ENCODE measurements at regions not wholly inside any gene's neighbourhood (a gene's known extent, or its start where the extent isn't known, plus 50 kb on each side); places are given as distances from the start of the nearest gene placed in this dataset.
"Not testable (repeated sequence)": the region's sequence is repeated elsewhere in the genome, so short reads cannot be mapped to it uniquely, and the experiment has no call there.

DNA sequence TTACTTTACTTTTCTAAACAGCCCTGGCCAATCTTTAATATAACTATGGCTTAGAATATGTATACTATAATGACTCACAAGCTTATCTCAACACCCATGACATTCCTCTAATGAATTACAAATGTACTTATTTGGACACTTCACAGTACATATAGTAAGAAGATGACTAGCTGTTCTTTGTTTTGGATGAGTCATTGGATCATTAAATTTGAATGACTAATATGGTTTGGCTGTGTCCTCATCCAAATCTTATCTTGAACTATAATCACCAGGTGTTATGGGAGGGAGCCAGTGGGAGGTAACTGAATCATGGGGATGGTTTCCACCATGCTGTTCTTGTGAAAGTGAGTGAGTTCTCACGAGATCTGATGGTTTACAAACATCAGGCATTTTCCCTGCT lies 807.5 kb upstream of the SORCS1 start:
- Histone ChIP-seq H3K27ac (ENCODE audit: insufficient read depth in 1 of 2, low read depth in 1 of 2, low read length in 2 of 2, poor library complexity in 1 of 2, severe bottlenecking in 2 of 2) (no peak overlapping the region), H3K4me1 (ENCODE audit: control extremely low read depth in 1 of 4, control insufficient read depth in 4 of 4, insufficient read depth in 4 of 4, low read length in 3 of 4) (no peaks in the 10 kb centered on the region), H3K36me3 (ENCODE audit: control insufficient read depth in 4 of 4, insufficient read depth in 4 of 4, low read length in 3 of 4) (no peaks in the 10 kb centered on the region), H3K9me3 (ENCODE audit: control extremely low read depth in 1 of 5, control insufficient read depth in 4 of 5, insufficient read depth in 2 of 5, low read depth in 1 of 5, low read length in 4 of 5) (peaks cover 0 to 3% (median 0%) of the 10 kb centered on the region in 5 experiments), H3K27me3 (replicated peaks in 2 of 5; ENCODE audit: control insufficient read depth in 4 of 5, insufficient read depth in 5 of 5, low read length in 4 of 5) (no peaks in the 10 kb centered on the region), H3K4me3 (ENCODE audit: control insufficient read depth in 1 of 7, extremely low read depth in 1 of 7, insufficient read depth in 4 of 7, low read depth in 2 of 7, low read length in 6 of 7) (no peak overlapping the region)
- WGBS (ENCODE audit: insufficient coverage), result no CpG with 5 or more reads among the region's 1 CpG
- ChIA-PET CTCF (no interaction called here), POLR2A (no interaction called here)
- no peak for DNase-seq

DNA sequence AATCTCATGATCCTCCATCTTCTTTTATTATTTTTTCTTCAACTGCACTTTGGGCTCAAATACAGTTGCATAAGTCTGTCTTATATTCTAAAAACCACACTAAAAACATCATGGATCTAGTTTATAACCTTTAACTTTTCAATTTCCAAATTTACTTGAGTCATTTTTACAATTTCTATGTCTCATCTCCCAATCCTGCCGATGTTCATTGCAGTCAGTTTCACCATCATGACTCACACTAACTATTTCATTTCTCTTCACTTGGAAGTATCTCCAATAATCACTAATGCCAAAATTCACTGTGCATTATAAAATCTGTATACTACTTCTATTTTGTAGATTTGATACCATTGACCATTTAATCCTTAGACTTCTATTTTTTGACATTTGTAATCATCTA lies 806.9 kb upstream of the SORCS1 start:
- Histone ChIP-seq H3K27me3 (replicated peaks in 2 of 5; ENCODE audit: control insufficient read depth in 4 of 5, insufficient read depth in 5 of 5, low read length in 4 of 5) (no peaks in the 10 kb centered on the region), H3K4me1 (ENCODE audit: control extremely low read depth in 1 of 4, control insufficient read depth in 4 of 4, insufficient read depth in 4 of 4, low read length in 3 of 4) (no peaks in the 10 kb centered on the region), H3K4me3 (ENCODE audit: control insufficient read depth in 1 of 7, extremely low read depth in 1 of 7, insufficient read depth in 4 of 7, low read depth in 2 of 7, low read length in 6 of 7) (no peak overlapping the region), H3K36me3 (ENCODE audit: control insufficient read depth in 4 of 4, insufficient read depth in 4 of 4, low read length in 3 of 4) (no peaks in the 10 kb centered on the region), H3K9me3 (ENCODE audit: control extremely low read depth in 1 of 5, control insufficient read depth in 4 of 5, insufficient read depth in 2 of 5, low read depth in 1 of 5, low read length in 4 of 5) (peaks cover 0 to 3% (median 0%) of the 10 kb centered on the region in 5 experiments), H3K27ac (ENCODE audit: insufficient read depth in 1 of 2, low read depth in 1 of 2, low read length in 2 of 2, poor library complexity in 1 of 2, severe bottlenecking in 2 of 2) (no peak overlapping the region)
- ChIA-PET POLR2A (no interaction called here), CTCF (no interaction called here)
- WGBS (ENCODE audit: insufficient coverage), result 100% methylated on average over 1 of the region's 1 CpG
- no peak for DNase-seq

GRCh38 chr10:107970512-107970911 lies 806.0 kb upstream of the SORCS1 start:
- CTCF ChIA-PET, result no interaction called here
- WGBS (ENCODE audit: insufficient coverage), result 100% methylated on average over 1 of the region's 3 CpGs
- no peaks in the 10 kb centered on the region for H3K27me3 ChIP-seq (replicated peaks in 2 of 5; ENCODE audit: control insufficient read depth in 4 of 5, insufficient read depth in 5 of 5, low read length in 4 of 5)

DNA sequence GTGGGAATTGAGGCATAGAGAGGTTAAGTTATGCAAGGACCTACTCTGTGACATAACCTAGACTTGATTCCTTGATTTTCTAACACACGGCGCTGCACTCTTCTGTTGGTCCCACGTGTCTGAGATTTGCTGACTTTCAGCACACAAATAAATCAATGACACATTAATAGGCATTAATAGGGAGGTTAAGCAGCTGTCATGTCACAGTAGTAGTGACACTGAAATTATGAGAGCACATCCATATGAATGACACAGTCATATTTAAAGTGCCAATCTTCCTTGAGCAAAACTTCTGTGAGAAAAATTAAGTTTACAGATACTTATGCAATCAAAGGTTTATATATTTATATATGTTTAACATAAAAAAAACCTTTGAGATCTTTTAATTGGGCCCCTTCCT lies 805.4 kb upstream of the SORCS1 start:
- POLR2A ChIA-PET, result no interaction called here
- CTCF ChIA-PET, result no interaction called here
- H3K4me3 ChIP-seq (ENCODE audit: control insufficient read depth in 1 of 7, extremely low read depth in 1 of 7, insufficient read depth in 4 of 7, low read depth in 2 of 7, low read length in 6 of 7), result no peak overlapping the region
- no peaks in the 10 kb centered on the region for H3K36me3 ChIP-seq (ENCODE audit: control insufficient read depth in 4 of 4, insufficient read depth in 4 of 4, low read length in 3 of 4)
- no peaks in the 10 kb centered on the region for H3K9me3 ChIP-seq (ENCODE audit: control extremely low read depth in 1 of 5, control insufficient read depth in 4 of 5, insufficient read depth in 2 of 5, low read depth in 1 of 5, low read length in 4 of 5)
- no CpG with 5 or more reads among the region's 3 CpGs for WGBS (ENCODE audit: insufficient coverage)
- DNase-seq, result no peak
- no peaks in the 10 kb centered on the region for H3K4me1 ChIP-seq (ENCODE audit: control extremely low read depth in 1 of 4, control insufficient read depth in 4 of 4, insufficient read depth in 4 of 4, low read length in 3 of 4)
- no peaks in the 10 kb centered on the region for H3K27me3 ChIP-seq (replicated peaks in 2 of 5; ENCODE audit: control insufficient read depth in 4 of 5, insufficient read depth in 5 of 5, low read length in 4 of 5)
- no peak overlapping the region for H3K27ac ChIP-seq (ENCODE audit: insufficient read depth in 1 of 2, low read depth in 1 of 2, low read length in 2 of 2, poor library complexity in 1 of 2, severe bottlenecking in 2 of 2)

More at GRCh38 chr10:107970512-107970911, 806.0 kb upstream of the SORCS1 start:
- Histone ChIP-seq H3K9me3 (ENCODE audit: control extremely low read depth in 1 of 5, control insufficient read depth in 4 of 5, insufficient read depth in 2 of 5, low read depth in 1 of 5, low read length in 4 of 5) (peaks cover 0 to 3% (median 0%) of the 10 kb centered on the region in 5 experiments), H3K27ac (ENCODE audit: insufficient read depth in 1 of 2, low read depth in 1 of 2, low read length in 2 of 2, poor library complexity in 1 of 2, severe bottlenecking in 2 of 2) (no peak overlapping the region), H3K4me3 (ENCODE audit: control insufficient read depth in 1 of 7, extremely low read depth in 1 of 7, insufficient read depth in 4 of 7, low read depth in 2 of 7, low read length in 6 of 7) (no peak overlapping the region), H3K4me1 (ENCODE audit: control extremely low read depth in 1 of 4, control insufficient read depth in 4 of 4, insufficient read depth in 4 of 4, low read length in 3 of 4) (no peaks in the 10 kb centered on the region), H3K36me3 (ENCODE audit: control insufficient read depth in 4 of 4, insufficient read depth in 4 of 4, low read length in 3 of 4) (no peaks in the 10 kb centered on the region)
- no peak for DNase-seq
- POLR2A ChIA-PET, result no interaction called here

DNA sequence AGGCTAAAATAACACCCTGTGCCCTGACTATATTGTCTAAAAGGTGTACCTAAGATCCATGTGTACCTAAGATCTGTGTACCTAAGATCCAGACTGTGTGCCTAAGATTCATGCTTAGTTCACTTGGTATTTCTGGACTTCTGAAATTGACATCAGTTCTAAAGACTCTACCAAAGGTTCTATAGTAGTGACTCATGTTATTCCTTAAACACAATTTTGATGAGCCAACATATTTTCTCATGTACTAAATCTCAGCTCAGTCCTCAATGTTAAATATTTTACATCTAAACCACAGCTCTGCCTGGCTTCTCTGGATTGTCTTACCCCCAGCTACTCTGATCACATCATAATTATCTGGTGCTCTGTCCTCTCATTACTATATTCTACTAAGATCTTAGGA lies 802.3 kb upstream of the SORCS1 start:
- POLR2A ChIA-PET, result no interaction called here
- Histone ChIP-seq H3K27ac (ENCODE audit: insufficient read depth in 1 of 2, low read depth in 1 of 2, low read length in 2 of 2, poor library complexity in 1 of 2, severe bottlenecking in 2 of 2) (no peak overlapping the region), H3K27me3 (replicated peaks in 2 of 5; ENCODE audit: control insufficient read depth in 4 of 5, insufficient read depth in 5 of 5, low read length in 4 of 5) (no peaks in the 10 kb centered on the region), H3K4me1 (ENCODE audit: control extremely low read depth in 1 of 4, control insufficient read depth in 4 of 4, insufficient read depth in 4 of 4, low read length in 3 of 4) (no peaks in the 10 kb centered on the region), H3K9me3 (ENCODE audit: control extremely low read depth in 1 of 5, control insufficient read depth in 4 of 5, insufficient read depth in 2 of 5, low read depth in 1 of 5, low read length in 4 of 5) (no peaks in the 10 kb centered on the region), H3K4me3 (ENCODE audit: control insufficient read depth in 1 of 7, extremely low read depth in 1 of 7, insufficient read depth in 4 of 7, low read depth in 2 of 7, low read length in 6 of 7) (no peak overlapping the region), H3K36me3 (ENCODE audit: control insufficient read depth in 4 of 4, insufficient read depth in 4 of 4, low read length in 3 of 4) (no peaks in the 10 kb centered on the region)
- DNase-seq, result no peak
- CTCF ChIA-PET, result no interaction called here

DNA sequence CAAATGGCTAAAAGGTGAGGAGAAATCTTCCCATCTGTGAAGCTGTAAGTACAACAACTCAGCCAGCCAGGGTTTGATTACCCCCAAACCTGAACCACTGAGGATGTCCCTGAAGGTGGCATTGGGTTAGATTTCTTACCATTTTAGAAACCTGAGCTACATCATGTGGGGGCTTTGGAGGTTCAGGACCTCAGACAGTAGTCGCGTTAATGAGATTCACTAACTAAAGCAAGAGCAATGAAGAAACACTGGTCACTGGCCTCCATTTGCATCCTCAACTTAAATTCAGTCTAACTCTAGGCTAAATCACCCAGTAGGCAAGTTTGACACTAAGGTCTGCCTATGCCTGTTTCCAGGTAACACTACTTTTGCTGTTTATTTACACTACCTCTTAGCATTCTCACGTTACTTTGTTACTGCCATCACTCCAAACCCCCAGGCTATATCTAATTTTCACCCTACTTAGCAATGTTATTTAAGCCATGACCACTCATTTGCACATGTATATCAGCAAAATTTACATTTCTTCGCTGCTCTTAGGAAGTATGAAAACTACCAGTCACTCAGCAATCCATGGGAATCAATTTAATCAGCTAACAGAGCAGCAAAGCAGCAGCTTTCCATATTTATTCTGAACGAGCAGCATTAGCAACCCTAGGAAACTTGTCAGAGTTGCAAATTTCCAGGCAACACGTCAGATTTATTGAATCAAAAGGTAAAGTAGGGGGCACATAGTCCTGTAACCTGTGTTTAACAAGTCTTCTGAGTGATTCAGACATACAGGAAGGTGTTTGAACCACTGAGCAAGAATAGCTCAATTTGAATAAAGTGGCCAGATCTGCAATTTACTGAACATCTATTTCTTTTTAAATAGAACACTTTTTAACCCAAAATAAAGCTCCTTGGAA lies 788.4 kb upstream of the SORCS1 start:
- Histone ChIP-seq H3K9me3 (ENCODE audit: control extremely low read depth in 1 of 5, control insufficient read depth in 4 of 5, insufficient read depth in 2 of 5, low read depth in 1 of 5, low read length in 4 of 5) (no peaks in the 10 kb centered on the region), H3K36me3 (ENCODE audit: control insufficient read depth in 4 of 4, insufficient read depth in 4 of 4, low read length in 3 of 4) (no peaks in the 10 kb centered on the region), H3K4me3 (ENCODE audit: control insufficient read depth in 1 of 7, extremely low read depth in 1 of 7, insufficient read depth in 4 of 7, low read depth in 2 of 7, low read length in 6 of 7) (no peak overlapping the region), H3K27me3 (replicated peaks in 2 of 5; ENCODE audit: control insufficient read depth in 4 of 5, insufficient read depth in 5 of 5, low read length in 4 of 5) (no peaks in the 10 kb centered on the region), H3K27ac (ENCODE audit: insufficient read depth in 1 of 2, low read depth in 1 of 2, low read length in 2 of 2, poor library complexity in 1 of 2, severe bottlenecking in 2 of 2) (no peak overlapping the region), H3K4me1 (ENCODE audit: control extremely low read depth in 1 of 4, control insufficient read depth in 4 of 4, insufficient read depth in 4 of 4, low read length in 3 of 4) (no peaks in the 10 kb centered on the region)
- ChIA-PET CTCF (no interaction called here), POLR2A (interaction anchor here (0.6 kb wide), 1 partner anchor 19 kb away, joined by 3 read pairs; no protein-coding TSS in a partner anchor)
- DNase-seq, result no peak
- WGBS (ENCODE audit: insufficient coverage), result 68% methylated on average over 5 of the region's 6 CpGs

DNA sequence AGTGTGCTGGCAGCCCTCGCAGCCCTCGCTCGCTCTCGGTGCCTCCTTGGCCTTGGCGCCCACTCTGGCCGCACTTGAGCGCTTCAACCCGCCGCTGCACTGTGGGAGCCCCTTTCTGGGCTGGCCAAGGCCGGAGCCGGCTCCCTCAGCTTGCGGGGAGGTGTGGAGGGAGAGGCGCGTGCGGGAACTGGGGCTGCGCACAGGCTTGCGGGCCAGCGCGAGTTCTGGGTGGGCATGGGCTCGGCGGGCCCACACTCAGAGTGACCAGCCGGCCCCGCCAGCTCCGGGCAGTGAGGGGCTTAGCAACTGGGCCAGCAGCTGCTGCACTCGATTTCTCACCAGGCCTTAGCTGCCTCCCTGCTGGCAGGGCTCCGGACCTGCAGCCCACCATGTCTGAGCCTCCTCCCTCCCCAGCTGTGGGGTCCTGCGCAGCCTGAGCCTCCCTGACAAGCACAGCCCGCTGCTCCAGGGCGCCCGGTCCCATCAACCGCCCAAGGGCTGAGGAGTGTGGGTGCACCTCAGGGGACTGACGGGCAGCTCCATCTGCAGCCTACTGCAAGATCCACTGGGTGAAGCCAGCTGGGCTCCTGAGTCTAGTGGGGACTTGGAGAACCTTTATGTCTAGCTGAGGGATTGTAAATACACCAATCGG lies 786.0 kb upstream of the SORCS1 start:
- H3K27me3 ChIP-seq (replicated peaks in 2 of 5; ENCODE audit: control insufficient read depth in 4 of 5, insufficient read depth in 5 of 5, low read length in 4 of 5); H3K36me3 ChIP-seq (ENCODE audit: control insufficient read depth in 4 of 4, insufficient read depth in 4 of 4, low read length in 3 of 4); H3K4me3 ChIP-seq (ENCODE audit: control insufficient read depth in 1 of 7, extremely low read depth in 1 of 7, insufficient read depth in 4 of 7, low read depth in 2 of 7, low read length in 6 of 7); H3K9me3 ChIP-seq (ENCODE audit: control extremely low read depth in 1 of 5, control insufficient read depth in 4 of 5, insufficient read depth in 2 of 5, low read depth in 1 of 5, low read length in 4 of 5); DNase-seq; CTCF ChIA-PET; POLR2A ChIA-PET; H3K4me1 ChIP-seq (ENCODE audit: control extremely low read depth in 1 of 4, control insufficient read depth in 4 of 4, insufficient read depth in 4 of 4, low read length in 3 of 4); H3K27ac ChIP-seq (ENCODE audit: insufficient read depth in 1 of 2, low read depth in 1 of 2, low read length in 2 of 2, poor library complexity in 1 of 2, severe bottlenecking in 2 of 2): not testable (repeated sequence)
- WGBS (ENCODE audit: insufficient coverage), result 96% methylated on average over 20 of the region's 33 CpGs

Data from common myeloid progenitor, CD34-positive (primary cell).